Fibroblast of peridontal ligament (primary cell): ENCODE measurements at regions not wholly inside any gene's neighbourhood (a gene's known extent, or its start where the extent isn't known, plus 50 kb on each side); places are given as distances from the start of the nearest gene placed in this dataset.
"Not testable (repeated sequence)": the region's sequence is repeated elsewhere in the genome, so short reads cannot be mapped to it uniquely, and the experiment has no call there.

Experiments
- DNase-seq: peaks from one replicate; pipeline ENCODE4 v3.0.0-alpha.2; 2010; ENCODE audit errors: extremely low read depth

DNA sequence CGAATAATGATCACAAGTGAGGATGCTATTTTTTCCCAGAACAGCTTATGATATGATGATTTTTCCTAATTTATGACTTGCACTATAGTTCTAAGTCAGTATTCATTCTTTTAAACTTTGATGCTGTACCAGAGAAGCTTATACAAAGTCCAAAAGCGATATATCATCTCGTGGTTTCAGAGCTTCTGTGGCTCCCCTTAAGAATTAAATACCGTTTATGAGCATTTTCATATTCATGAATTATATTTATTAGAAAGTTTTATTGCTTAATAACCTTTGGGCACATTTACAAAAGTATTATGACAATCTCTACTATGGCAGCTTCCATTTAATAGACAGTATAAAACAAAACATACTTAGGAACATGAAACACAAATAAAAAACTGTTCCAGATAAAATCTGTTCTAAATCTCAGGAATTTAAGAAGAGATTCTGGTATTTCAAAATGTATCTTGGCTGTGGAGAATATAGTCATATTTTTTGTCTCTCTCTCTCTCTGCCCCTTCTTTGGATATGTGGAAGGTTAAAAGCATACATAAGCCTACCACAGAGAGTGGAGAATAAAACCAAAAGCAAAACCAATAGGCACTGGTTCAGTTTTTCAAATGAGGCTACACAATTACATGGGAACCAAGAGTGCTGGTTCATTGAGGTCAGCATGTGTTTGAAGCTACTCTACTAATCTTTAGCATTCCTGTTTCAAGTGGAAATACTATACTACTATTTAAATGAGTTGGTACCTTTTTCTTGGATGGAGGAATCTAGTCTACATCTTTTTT lies 884.5 kb upstream of the GJE1 start:
- DNase-seq: no peak

DNA sequence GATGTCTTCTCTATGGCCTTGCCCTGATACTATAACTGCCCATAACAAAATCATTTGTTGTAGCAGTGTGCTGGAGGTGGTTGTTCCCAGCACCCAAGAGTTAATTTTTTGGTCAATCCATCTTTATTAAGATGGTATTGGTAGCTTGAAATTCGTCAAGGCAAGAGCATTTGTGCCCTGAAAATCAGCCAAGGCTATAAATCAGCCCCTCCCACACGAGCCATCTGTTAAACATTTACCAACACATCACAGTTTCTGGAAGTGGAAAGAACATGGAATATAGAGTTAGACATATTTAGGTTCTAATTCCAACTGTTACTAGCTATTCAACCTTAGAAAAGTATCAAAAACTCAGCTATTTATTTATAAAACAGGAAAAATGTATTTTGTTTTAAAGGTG lies 888.4 kb upstream of the GJE1 start:
- no peak for DNase-seq

DNA sequence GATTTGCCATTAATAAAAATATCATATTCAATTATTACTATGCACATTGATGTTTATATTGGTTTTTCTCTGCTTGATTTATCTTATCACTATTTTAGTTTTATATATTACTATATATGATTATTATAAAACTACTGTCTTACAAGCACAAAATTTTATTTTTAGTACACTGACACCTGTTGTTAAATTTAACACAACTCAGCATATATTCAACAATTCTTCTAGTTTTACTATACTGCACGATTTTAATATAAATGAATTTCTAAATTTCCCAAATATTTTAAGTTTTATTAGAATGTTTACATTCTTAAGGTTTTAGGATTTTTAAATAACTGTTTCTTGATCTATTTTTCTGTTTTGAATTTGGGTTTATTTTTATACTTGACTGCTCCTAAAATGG lies 889.8 kb upstream of the GJE1 start:
- DNase-seq: no peak

DNA sequence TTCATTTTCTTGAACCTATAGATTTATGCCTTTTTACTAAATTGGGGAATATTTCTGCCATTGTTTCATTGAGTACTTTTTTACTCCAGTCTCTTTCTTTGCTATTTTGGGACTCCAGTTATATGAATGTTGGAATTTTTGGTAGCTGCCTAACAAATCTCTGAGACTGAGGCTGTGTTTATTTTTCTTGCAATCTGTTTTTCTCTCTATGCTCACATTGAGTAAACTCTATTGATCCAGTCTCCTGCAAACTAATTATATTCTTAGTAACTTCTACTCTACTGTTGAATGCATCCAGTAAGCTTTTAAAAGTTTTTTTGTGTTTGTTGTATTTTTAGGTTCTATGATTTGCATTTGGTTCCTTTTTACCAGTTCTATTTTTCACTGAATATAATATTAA lies 903.4 kb upstream of the GJE1 start:
- peak; percentile 6 for DNase-seq

- no peak for DNase-seq
Observed at GRCh38 chr6:141218583-141218982, 914.1 kb upstream of the GJE1 start.

GRCh38 chr6:141216726-141217125 lies 916.0 kb upstream of the GJE1 start:
- DNase-seq: no peak

- no peak for DNase-seq
Observed at GRCh38 chr6:141212296-141212695, 920.4 kb upstream of the GJE1 start.

DNA sequence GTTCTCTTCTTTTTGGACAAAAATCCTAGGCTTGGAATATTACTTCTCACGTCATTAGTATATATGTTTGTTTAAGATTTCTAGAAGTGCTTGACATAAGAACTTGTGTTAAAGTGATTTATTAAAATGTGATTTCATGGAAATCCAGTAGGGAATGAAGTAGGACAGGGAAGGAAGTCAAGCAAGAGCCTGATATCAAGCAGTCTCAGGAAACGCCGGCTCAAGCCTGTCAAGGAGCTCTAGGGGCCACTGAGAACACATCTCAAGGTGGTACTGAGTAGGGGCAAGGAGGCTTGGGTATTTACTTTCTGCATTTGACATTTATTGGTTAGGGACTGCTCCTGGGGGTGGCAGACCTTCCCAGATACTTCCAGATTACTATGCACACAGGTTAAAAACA lies 920.9 kb upstream of the GJE1 start:
- no peak for DNase-seq

- no peak for DNase-seq
Observed at GRCh38 chr6:141210901-141211300, 921.8 kb upstream of the GJE1 start.

DNA sequence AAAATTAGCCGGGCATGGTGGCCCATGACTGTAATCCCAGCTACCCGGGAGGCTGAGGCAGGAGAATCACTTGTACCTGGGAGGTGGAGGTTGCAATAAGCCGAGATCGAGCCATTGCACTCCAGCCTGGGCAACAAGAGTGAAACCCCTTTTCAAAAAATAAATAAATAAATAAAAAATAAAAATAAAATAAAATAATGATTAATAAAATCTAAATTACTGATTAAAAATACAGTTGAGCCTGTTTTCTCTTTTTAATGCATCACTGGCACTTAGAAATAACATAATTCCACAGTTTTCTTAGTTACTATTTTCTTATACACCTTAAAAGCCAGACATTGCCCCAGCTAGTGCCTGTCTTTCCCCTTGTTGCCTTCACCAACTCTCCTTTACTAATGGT lies 922.8 kb upstream of the GJE1 start:
- DNase-seq: no peak

DNA sequence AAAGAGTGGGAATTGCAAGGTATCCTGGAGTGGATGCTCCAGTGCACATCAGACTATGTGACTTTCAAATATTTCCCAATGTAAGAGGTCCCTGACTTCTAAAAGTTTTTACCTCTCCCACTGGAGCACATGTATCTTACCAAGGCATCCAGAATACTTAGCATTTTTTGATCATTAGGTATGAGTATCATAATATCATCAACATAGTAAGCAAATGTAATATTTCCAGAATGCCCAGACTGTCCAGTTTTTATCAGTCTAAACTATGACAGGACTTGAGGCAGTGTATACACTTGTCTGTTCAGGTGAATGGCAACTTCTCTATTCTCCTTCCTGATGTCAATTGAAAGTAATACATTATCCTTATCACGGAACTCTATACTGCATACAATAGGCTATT lies 924.6 kb upstream of the GJE1 start:
- no peak for DNase-seq

- DNase-seq: peak; percentile 87
Observed at GRCh38 chr6:141203902-141204575, 928.7 kb upstream of the GJE1 start.

DNA sequence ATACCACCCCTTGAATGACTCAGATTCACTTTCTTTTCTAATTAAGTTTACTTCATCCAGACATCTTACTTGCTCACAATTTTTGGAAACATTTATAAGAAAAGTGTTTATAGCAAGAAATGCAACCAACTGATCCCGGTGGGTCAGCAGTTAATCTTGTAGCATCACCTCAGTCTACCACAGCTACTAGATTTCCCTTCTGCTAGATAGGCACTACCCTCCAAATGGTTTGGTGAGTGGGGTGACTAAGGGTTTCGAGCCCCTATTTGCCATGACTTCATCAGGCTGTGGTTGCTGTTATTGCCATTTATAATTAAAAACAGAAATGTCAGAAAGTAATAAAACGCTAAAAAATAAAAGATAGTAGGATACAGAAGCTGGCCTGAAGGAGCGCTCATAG lies 930.1 kb upstream of the GJE1 start:
- DNase-seq: no peak

- peak; percentile 97 for DNase-seq
Observed at GRCh38 chr6:141199074-141199473, 933.7 kb upstream of the GJE1 start.

DNA sequence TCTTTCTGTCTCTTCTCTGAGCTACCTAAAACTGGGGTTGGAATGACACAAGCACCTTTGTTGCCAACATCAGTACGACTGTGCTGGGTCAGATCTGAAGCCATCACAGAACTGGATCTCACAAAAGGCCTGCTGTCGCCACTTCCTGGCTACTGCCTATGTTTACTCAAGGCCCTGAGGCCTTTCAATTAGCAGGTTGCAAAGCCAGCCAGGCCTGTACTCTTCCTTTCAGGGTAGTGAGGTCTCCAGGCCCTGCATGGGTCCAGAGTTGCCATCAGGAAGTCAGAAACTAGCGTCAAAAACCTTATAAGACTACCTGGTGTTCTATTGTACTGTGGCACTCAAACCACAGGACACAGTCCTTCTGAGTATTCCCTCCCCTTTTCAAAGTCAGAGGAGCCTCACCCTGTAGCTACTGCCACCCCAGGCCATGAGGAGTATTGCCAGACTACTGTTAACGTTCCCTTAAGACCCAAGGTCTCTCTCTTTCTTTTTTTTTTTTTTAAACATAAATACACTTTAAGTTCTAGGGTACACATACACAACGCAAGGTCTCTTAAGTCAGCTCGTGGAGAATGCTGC lies 937.4 kb upstream of the GJE1 start:
- no peak for DNase-seq

DNA sequence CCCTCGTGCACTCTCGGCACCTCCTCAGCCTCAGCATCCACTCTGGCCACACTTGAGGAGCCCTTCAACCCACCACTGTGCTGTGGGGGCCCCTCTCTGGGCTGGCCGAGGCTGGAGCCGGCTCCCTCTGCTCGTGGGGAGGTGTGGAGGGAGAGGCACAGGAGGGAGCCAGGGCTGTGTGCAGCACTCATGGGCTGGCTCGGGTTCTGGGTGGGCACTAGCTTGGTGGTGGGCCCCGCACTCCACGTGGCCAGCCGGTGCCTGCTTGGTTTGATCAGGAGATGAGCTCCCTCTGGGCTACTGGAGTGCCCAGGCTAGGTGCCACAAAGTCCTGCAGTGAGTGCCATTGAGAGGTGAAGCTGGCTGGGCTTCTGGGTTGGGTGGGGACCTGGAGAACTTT lies 949.4 kb upstream of the GJE1 start:
- no peak for DNase-seq

DNA sequence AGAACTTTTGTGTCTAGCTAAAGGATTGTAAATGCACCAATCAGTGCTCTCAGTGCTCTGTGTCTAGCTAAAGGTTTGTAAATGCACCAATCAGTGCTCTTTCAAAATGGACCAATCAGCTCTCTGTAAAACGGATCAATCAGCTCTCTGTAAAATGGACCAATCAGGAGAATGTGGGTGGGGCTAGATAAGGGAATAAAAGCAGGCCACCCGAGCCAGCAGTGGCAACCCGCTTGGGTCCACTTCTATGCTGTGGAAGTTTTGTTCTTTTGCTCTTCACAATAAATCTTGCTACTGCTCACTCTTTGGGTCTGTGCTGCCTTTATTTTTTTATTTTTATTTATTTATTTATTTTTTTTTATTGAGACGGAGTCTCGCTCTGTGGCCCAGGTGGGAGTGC lies 957.3 kb upstream of the GJE1 start:
- DNase-seq: not testable (repeated sequence)

- DNase-seq: no peak
Observed at GRCh38 chr6:141174932-141175331, 957.8 kb upstream of the GJE1 start.

- DNase-seq: no peak
Observed at GRCh38 chr6:141173529-141173928, 959.2 kb upstream of the GJE1 start.

DNA sequence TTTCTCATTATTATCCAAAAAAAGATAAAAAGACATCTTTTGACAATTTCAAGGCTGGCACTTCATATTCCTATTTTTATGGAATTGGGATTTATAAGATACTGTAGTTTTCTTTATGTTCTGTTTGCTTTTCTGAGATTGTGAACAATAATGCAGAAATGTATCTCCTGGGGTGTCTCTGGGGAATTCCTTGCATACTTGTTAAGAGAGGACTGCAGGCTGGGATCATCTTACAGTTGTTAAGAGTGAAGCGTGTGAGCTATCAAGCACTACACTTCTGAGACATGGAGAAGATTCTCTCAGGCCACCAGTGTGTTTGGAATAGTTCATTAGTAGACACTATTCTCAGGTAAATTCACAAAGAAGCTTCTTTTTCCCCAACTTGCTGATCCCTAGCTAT lies 963.3 kb upstream of the GJE1 start:
- peak; percentile 81 for DNase-seq

DNA sequence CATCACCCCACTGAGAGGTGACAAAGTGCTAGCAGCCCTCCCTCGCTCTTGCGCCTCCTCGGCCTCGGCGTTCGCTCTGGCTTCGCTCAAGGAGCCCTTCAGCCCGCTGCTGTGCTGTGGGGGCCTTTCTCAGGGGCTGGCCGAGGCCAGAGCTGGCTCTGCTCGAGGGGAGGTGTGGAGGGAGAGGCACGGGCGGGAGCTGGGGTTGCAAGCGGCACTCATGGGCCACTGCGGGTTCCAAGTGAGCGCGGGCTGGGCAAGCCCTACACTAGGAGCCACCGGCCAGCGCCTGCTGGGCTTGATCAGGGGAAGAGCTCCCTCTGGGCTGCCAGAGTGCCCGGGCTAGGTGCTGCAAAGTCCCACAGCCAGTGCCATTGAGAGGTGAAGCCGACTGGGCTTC lies 964.8 kb upstream of the GJE1 start:
- no peak for DNase-seq

DNA sequence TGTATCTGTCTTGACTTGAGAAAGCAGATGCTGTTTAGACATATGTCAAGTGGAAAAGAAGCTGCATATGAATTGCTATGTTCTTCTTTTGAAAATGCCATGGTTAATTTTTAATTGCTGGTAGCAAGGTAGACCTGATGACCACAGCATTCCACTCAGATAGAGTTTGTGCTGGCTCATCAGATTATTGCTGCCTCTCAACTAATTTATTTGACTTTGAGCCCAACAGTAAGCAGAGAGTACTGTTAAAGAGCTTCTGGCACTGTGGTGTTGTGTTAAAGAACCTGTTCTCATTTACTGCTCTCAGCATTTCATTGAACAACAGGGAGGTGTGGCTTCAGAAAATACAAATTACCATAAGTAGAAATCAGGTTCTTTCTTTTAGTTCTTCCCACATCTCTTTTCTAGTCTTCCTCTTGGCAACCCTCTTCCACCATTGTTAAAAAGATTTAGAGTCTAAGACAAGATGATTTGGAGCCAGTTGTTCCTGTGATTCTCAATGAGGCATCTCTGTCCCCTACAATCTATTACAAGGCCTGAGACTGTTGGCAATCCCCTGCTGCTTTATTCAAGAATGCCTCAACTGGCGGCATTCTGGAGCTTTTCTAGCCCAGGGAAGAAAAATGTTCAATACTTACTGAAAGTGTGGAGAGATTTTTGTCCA lies 967.6 kb upstream of the GJE1 start:
- no peak for DNase-seq
